C4-2B (cell line): ENCODE measurements at regions not wholly inside any gene's neighbourhood (a gene's known extent, or its start where the extent isn't known, plus 50 kb on each side); places are given as distances from the start of the nearest gene placed in this dataset.

Source experiments
- H3K27ac ChIP-seq: fragments of 450-650 bp; 2 replicates; pipeline ENCODE4 v1.5.1; 2017
- ZFX ChIP-seq: fragments of 450-650 bp; IDR thresholded peaks from 2 replicates; pipeline ENCODE4 v1.6.1; 2017
- TF ChIP-seq, protein P1 (sequence below): fragments of 450-650 bp; conservative IDR thresholded peaks from 2 replicates; pipeline ENCODE4 v1.5.1; 2017; ENCODE audit warnings: mild to moderate bottlenecking

DNA sequence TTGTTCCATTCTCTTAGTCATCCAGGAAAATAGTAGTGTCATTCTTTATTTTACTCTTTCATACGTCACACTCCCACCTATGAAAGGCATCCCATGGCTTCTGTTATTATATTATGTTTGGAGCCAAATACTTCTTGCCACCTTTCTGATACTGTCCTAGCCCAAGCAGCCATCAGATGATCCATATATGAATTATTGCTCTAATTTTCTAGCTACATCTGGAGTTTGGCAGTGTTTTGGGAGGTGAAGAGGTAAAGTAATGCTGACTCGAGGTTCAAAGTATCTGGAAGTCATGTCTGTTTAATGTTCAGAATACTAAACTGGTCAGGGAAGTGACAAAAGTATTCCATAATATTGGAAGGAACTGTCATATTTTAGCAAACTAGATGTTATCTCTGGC, 362.5 kb downstream of the GPR37 start:
- TF ChIP-seq, protein P1, sequence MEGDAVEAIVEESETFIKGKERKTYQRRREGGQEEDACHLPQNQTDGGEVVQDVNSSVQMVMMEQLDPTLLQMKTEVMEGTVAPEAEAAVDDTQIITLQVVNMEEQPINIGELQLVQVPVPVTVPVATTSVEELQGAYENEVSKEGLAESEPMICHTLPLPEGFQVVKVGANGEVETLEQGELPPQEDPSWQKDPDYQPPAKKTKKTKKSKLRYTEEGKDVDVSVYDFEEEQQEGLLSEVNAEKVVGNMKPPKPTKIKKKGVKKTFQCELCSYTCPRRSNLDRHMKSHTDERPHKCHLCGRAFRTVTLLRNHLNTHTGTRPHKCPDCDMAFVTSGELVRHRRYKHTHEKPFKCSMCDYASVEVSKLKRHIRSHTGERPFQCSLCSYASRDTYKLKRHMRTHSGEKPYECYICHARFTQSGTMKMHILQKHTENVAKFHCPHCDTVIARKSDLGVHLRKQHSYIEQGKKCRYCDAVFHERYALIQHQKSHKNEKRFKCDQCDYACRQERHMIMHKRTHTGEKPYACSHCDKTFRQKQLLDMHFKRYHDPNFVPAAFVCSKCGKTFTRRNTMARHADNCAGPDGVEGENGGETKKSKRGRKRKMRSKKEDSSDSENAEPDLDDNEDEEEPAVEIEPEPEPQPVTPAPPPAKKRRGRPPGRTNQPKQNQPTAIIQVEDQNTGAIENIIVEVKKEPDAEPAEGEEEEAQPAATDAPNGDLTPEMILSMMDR: no peak
- no peak for TF ChIP-seq ZFX
- H3K27ac ChIP-seq: no peak overlapping the region

DNA sequence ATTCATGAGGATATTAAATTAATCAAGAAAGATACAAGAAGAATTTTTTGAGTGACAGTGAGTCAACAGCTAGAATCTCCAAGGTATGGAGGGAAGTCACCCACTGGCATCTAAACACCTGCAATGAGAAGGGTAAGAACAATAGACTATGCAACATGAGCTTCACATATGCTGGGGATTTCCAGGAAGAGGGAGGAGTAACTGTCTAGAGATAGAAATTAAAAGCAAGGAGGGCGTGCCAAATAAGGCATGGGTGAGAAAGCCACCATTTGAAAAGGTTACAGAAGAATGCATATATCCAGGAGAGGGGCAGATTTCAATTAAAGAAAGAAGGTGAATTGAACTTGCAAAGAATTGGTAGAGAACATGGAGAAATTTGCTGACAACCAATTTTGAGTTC, 365.7 kb downstream of the GPR37 start:
- no peak overlapping the region for H3K27ac ChIP-seq
- no peak for TF ChIP-seq ZFX
- TF ChIP-seq, protein P1: no peak

DNA sequence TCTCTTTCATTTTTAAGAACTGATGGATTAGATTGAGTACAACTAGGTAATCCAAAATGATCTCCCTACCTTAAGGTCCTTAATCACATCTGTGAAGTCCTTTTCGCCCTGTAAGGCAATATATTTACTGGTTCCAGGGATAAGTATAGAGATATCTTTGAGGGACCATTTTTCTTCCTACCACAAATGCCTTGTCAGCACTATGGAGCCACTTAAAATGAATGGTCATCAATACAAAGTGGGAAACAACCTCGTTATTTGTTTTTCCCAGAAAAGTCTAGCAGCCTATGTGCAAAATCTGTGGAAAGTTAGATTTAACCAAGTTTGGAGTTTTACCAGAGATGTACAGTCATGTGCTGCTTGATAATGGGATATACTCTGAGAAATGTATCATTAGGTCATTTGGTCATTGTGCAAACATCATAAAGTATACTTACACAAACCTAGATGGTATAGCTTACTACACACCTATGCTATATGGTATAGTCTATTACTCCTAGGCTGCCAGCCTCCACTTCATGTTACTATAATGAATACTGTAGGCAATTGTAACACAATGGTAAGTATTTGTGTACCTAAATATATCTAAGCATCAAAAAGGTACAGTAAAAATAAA, 366.2 kb upstream of the TMEM229A start:
- TF ChIP-seq, protein P1: no peak
- TF ChIP-seq ZFX: no peak
- no peak overlapping the region for H3K27ac ChIP-seq

- TF ChIP-seq ZFX: no peak
- TF ChIP-seq, protein P1: no peak
- no peak overlapping the region for H3K27ac ChIP-seq
Measured at GRCh38 chr7:124397134-124397533, 364.3 kb upstream of the TMEM229A start.

DNA sequence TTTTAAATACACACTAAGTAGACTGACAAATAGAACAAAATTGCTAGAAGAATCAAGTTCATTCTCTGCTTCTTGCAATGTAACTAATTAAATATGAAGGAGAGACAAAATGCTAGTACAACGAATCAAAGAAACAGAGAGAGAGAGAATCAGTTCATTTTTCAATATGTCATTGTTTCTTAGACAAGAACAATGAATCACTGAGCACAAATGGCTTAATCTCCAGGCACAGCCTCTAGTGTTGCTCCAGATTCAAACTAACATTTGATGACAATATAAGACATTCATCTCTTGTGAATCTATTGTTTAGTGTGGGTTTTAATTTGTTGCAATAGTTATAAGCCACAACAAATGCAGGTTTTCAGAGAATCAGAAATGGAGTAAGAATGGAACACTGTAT, 357.4 kb upstream of the TMEM229A start:
- TF ChIP-seq, protein P1: no peak
- no peak for TF ChIP-seq ZFX
- no peak overlapping the region for H3K27ac ChIP-seq

DNA sequence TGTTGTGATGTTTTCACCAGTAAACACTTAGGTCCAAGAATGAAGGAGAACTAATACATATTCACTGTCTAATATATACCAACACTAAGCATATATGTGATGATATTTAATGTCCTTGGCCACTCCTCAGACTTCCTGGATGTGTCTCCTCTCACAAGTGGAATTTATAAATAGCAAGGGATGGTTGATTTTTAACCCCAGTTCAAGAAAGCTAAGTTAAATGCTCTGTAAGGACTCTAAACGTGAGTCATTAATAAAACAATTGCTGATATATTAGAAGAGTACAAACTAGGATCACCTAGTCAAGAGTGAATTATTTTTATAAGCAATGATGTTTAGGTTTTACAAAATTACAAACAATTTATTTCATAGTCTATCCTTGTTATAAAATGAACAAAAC, 355.9 kb upstream of the TMEM229A start:
- TF ChIP-seq, protein P1: no peak
- TF ChIP-seq ZFX: no peak
- no peak overlapping the region for H3K27ac ChIP-seq

DNA sequence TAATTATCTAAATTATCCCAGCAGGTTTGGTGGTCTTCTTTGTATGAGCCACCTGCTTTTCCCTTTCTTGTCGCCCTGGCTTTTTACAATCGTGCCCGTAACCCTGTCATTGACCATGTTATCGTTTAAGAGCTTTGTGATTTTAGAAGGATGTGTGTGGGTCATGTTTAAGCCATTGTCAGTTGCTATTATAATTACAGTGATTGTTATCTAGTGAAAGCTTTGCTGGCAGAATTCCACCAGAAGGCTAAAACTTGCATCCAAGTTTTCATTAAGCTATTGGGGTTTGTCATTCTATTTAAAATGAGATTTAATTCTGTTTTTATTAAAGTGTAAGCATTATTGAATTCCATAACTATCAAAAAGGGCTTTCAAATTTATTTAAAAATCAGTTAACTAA, 354.2 kb upstream of the TMEM229A start:
- no peak overlapping the region for H3K27ac ChIP-seq
- TF ChIP-seq, protein P1: no peak
- TF ChIP-seq ZFX: no peak
